OCI-LY3 (cell line): ENCODE measurements at regions not wholly inside any gene's neighbourhood (a gene's known extent, or its start where the extent isn't known, plus 50 kb on each side); places are given as distances from the start of the nearest gene placed in this dataset.
A peak's percentile ranks its signal among the peaks of the same experiment; 100 is the strongest.

Experiments used
- H2AFZ ChIP-seq: fragments of 200-600, 300-600 bp; shearing (Covaris generic); 2 replicates; pipeline ENCODE4 v1.6.0; 2014; ENCODE audit warnings: antibody characterized with exemption, low read depth, low read length
- H3K27ac ChIP-seq: fragments of 200-600, 300-600 bp; sonication (generic); 2 replicates; pipeline ENCODE4 v1.5.1; 2014; ENCODE audit warnings: mild to moderate bottlenecking, low read length, moderate library complexity, mixed read lengths
- H3K27me3 ChIP-seq: fragments of 200-600, 300-600 bp; sonication (generic); 2 replicates; pipeline ENCODE4 v1.6.1; 2014; ENCODE audit warnings: low read depth, low read length, mixed read lengths
- H3K36me3 ChIP-seq: fragments of 200-600, 300-600 bp; sonication (generic); replicated peaks from 2 replicates; pipeline ENCODE3; 2014; ENCODE audit warnings: low read depth, low read length, mixed read lengths
- H3K4me1 ChIP-seq: fragments of 300-600, 200-600 bp; sonication (generic); 2 replicates; pipeline ENCODE4 v1.6.1; 2014; ENCODE audit warnings: low read length, mixed read lengths
- H3K4me2 ChIP-seq: fragments of 200-600, 300-600 bp; sonication (generic); 2 replicates; pipeline ENCODE4 v1.6.1; 2014; ENCODE audit warnings: low read length, mixed read lengths
- H3K4me3 ChIP-seq: fragments of 300-600, 200-600 bp; sonication (generic); 2 replicates; pipeline ENCODE4 v1.5.1; 2014; ENCODE audit warnings: antibody characterized with exemption, mild to moderate bottlenecking, low read length, moderate library complexity
- H3K79me2 ChIP-seq: fragments of 300-600, 200-600 bp; shearing (Covaris generic); 2 replicates; pipeline ENCODE4 v1.6.1; 2014; ENCODE audit warnings: mild to moderate bottlenecking, low read length, mixed read lengths
- H3K9ac ChIP-seq: fragments of 300-600, 200-600 bp; shearing (Covaris generic); 2 replicates; pipeline ENCODE4 v1.6.0; 2014; ENCODE audit warnings: mild to moderate bottlenecking, low read length, moderate library complexity
- H3K9me3 ChIP-seq: fragments of 200-600, 300-600 bp; shearing (Covaris generic); 2 replicates; pipeline ENCODE4 v1.6.1; 2014; ENCODE audit warnings: low read length, mixed read lengths; ENCODE audit not compliant: insufficient read depth
- H4K20me1 ChIP-seq: fragments of 200-600, 300-600 bp; sonication (generic); 2 replicates; pipeline ENCODE4 v1.6.1; 2016; ENCODE audit warnings: low read length, mixed read lengths; ENCODE audit not compliant: insufficient read depth
- EZH2phosphoT487 ChIP-seq: fragments of 200-600 bp; shearing (Covaris generic); IDR thresholded peaks from 2 replicates; pipeline ENCODE4 v1.6.1; 2018; ENCODE audit warnings: antibody characterized with exemption, mixed run types, low read depth
- TF ChIP-seq, protein P1 (sequence below): fragments of 200-600, 300-600 bp; sonication (generic); IDR thresholded peaks from 2 replicates; pipeline ENCODE4 v1.5.1; 2014; ENCODE audit warnings: antibody characterized with exemption, low read length, low read depth

DNA sequence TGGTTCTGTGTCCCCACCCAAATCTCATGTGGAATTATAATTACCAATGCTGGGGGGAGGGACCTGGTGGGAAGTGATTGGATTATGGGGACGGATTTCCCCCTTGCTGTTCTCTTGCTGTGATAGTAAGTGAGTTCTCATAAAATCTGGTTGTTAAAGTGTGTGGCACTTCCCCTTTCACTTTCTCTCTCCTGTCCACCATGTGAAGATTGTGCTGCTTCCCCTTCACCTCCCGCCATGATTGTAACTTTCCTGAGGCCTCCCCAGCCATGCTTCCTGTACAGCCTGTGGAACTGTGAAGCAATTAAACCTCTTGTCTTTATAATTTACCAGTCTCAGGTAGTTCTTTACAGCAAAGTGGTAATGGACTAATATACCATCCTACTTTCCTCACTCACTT is 289.6 kb downstream of the EFHB start:
- Histone ChIP-seq H4K20me1 (no peaks in the 10 kb centered on the region), H2AFZ (peak overlapping the region; percentile 50), H3K9me3 (peaks cover 14% of the 10 kb centered on the region), H3K36me3 (peaks cover 15% of the 10 kb centered on the region), H3K27me3 (no peaks in the 10 kb centered on the region), H3K27ac (peak overlapping the region; percentile 70), H3K4me1 (peaks cover 22% of the 10 kb centered on the region), H3K9ac (no peak overlapping the region), H3K79me2 (no peaks in the 10 kb centered on the region), H3K4me3 (peak overlapping the region; percentile 15; the same call in 1 of the 2 replicates), H3K4me2 (peak overlapping the region; percentile 42)
- TF ChIP-seq, protein P1, sequence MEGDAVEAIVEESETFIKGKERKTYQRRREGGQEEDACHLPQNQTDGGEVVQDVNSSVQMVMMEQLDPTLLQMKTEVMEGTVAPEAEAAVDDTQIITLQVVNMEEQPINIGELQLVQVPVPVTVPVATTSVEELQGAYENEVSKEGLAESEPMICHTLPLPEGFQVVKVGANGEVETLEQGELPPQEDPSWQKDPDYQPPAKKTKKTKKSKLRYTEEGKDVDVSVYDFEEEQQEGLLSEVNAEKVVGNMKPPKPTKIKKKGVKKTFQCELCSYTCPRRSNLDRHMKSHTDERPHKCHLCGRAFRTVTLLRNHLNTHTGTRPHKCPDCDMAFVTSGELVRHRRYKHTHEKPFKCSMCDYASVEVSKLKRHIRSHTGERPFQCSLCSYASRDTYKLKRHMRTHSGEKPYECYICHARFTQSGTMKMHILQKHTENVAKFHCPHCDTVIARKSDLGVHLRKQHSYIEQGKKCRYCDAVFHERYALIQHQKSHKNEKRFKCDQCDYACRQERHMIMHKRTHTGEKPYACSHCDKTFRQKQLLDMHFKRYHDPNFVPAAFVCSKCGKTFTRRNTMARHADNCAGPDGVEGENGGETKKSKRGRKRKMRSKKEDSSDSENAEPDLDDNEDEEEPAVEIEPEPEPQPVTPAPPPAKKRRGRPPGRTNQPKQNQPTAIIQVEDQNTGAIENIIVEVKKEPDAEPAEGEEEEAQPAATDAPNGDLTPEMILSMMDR: no peak
- no peak for TF ChIP-seq EZH2phosphoT487

DNA sequence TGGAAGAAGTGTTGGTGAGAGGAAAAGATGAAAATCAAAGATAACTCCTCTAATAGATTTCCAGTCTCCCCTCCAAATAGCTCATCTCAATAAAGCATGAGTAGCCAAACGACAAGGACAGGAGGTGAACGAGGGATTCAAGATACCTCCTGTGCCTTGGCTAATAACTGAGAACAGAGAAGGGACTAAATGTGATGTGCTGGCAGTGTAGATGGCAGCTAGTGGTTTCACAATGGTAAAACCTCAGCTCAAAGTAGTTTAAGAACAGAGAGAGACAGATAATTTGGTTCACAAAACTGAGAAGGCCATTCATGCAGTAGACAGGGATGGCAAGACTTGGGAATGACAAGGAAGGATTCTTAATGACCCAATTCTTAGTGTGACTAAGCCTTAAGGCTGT is 292.6 kb downstream of the EFHB start:
- no peak for TF ChIP-seq EZH2phosphoT487
- TF ChIP-seq, protein P1: no peak
- Histone ChIP-seq H3K4me2 (no peak overlapping the region), H2AFZ (no peak overlapping the region), H3K27me3 (no peaks in the 10 kb centered on the region), H3K79me2 (no peaks in the 10 kb centered on the region), H3K9ac (no peak overlapping the region), H3K27ac (no peak overlapping the region), H3K4me3 (no peak overlapping the region), H3K36me3 (peaks cover 15% of the 10 kb centered on the region), H4K20me1 (no peaks in the 10 kb centered on the region), H3K4me1 (peaks cover 22% of the 10 kb centered on the region), H3K9me3 (peaks cover 14% of the 10 kb centered on the region)

DNA sequence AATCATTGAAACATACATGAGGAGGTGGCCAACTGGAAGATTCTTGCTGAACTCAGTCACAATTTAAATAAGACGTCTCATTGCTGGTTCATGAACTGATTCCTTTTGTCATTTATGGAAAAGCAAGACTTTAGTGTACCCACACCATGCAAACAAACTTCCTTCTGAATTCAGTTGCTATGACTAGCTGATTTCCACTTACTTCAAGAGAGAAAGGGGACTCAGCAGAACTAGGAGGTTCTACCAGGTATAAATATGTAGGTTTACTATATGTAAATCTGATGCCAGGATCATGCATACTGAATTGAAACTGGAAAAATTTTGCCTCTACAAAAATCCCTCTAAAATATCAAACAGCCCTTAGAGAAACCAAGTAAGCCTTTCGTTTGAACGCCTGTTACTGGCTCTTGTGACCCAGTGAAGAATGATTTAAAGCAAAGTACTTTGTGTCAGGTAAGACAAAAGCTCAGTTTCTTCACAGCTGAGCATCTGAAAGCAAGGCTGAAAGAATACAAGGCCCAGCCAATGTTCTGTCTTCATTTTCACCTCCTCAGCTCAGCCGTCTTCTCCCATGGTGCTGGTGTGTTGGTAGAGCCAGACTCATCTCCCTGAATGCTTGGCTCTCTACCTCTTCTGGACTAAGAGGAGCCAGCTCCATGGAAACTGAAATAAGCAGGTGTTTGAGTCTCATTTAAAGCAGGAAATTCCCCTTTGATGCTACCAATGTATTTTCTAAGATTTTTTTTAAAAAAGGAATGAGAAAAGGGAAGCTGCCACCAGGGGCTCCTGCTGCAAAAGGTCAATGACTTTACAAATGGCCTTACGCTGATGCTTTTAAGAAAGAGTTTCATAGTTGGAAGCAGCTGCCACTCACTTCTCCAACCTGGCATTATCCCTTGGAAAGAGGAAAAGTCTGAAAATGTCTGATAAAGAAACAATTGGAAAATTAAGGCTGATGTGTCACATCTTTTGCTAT is 301.6 kb downstream of the EFHB start:
- H3K79me2 ChIP-seq: no peaks in the 10 kb centered on the region
- no peak overlapping the region for H3K27ac ChIP-seq
- no peak overlapping the region for H2AFZ ChIP-seq
- no peaks in the 10 kb centered on the region for H3K9me3 ChIP-seq
- TF ChIP-seq, protein P1: no peak
- TF ChIP-seq EZH2phosphoT487: no peak
- H3K4me1 ChIP-seq: peaks cover 5% of the 10 kb centered on the region; the same call in 1 of the 2 replicates
- no peak overlapping the region for H3K9ac ChIP-seq
- H3K4me2 ChIP-seq: no peak overlapping the region
- no peaks in the 10 kb centered on the region for H4K20me1 ChIP-seq
- no peaks in the 10 kb centered on the region for H3K27me3 ChIP-seq
- no peaks in the 10 kb centered on the region for H3K36me3 ChIP-seq
- no peak overlapping the region for H3K4me3 ChIP-seq

DNA sequence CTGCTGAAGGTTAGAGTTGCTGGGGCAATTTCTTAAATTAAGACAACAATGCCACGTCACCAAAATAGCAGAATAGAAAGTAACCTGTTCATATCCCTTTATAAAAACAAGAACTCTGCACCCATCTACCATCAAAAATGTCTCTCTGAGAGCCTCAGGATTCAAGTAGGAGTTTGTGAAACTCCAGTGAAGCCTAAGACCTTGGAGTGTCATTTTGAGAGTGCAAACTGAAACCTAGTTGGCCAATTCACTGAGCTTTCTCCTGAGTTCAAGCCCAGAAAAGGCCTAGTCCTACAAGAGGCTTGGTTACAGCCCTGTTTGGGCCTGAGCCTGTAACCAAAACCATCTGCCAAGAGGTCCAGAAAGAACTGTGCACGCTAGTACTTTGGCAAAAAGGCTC is 335.1 kb downstream of the EFHB start:
- Histone ChIP-seq H3K27me3 (no peaks in the 10 kb centered on the region), H3K36me3 (no peaks in the 10 kb centered on the region), H3K79me2 (no peaks in the 10 kb centered on the region), H3K9me3 (no peaks in the 10 kb centered on the region), H3K4me3 (no peak overlapping the region), H3K4me2 (no peak overlapping the region), H4K20me1 (no peaks in the 10 kb centered on the region), H3K9ac (no peak overlapping the region), H3K4me1 (no peaks in the 10 kb centered on the region), H2AFZ (no peak overlapping the region), H3K27ac (no peak overlapping the region)
- TF ChIP-seq, protein P1: no peak
- TF ChIP-seq EZH2phosphoT487: no peak
